HCT116 (cell line): ENCODE measurements at regions not wholly inside any gene's neighbourhood (a gene's known extent, or its start where the extent isn't known, plus 50 kb on each side); places are given as distances from the start of the nearest gene placed in this dataset.

Source experiments
- ATAC-seq: fragments of 200-7000 bp; cut with Tn5 transposase; 2 replicates; pipeline ENCODE4 v1.9.1; 2020; ENCODE audit warnings: mild to moderate bottlenecking, moderate library complexity
- BruUV-seq: library from RNA; stranded (reverse); fragments of 400-500 nt; replicated peaks from 2 replicates; lab custom pipeline; 2021; lab: Mats Ljungman, UMichigan
- CTCF ChIA-PET: fragments of 300-600 bp; sonication (Branson Sonifier 250); formaldehyde crosslinking; loops from one replicate; lab custom pipeline; 2021; ENCODE audit warnings: antibody characterized with exemption; lab: Charles Lee
- POLR2A ChIA-PET: fragments of 300-600, 350-600 bp; sonication (Branson Sonifier 250); formaldehyde crosslinking; loops from one replicate; lab custom pipeline; 2021; ENCODE audit warnings: antibody characterized with exemption; lab: Charles Lee
- RAD21 ChIA-PET, 2 experiments: fragments of 300-600 bp; sonication (Branson Sonifier 250); formaldehyde crosslinking; loops; one replicate each; lab custom pipeline; 2023; ENCODE audit warnings: low total read pairs in 2 of 2; ENCODE audit not compliant: uncharacterized antibody in 2 of 2, unreplicated experiment in 2 of 2, low non-redundant PET in 1 of 2; lab: Charles Lee
- DNase-seq: peaks from one replicate; pipeline ENCODE4 v3.0.0-alpha.2; 2010; ENCODE audit warnings: low read depth, low spot score
- H2AFZ ChIP-seq: fragments of 200-600 bp; shearing (Covaris generic), sonication (generic); 2 replicates; pipeline ENCODE4 v1.6.1; 2017; ENCODE audit warnings: low read depth, mixed run types, mixed read lengths, antibody characterized with exemption, low read length; ENCODE audit not compliant: poor library complexity, severe bottlenecking
- H3K27ac ChIP-seq: 2 replicates; pipeline ENCODE4 v1.5.1; 2012; ENCODE audit warnings: low read depth, low read length
- H3K27me3 ChIP-seq: fragments of 200-600 bp; sonication (generic); 2 replicates; pipeline ENCODE4 v1.6.1; 2016; ENCODE audit warnings: mixed run types, low read length, mixed read lengths; ENCODE audit not compliant: insufficient read depth
- H3K36me3 ChIP-seq, 2 experiments: fragments of 200-500 bp in 1 of 2; fragments of 200-600 bp in 1 of 2; sonication (Bioruptor generic) in 1 of 2; sonication (generic) in 1 of 2; 2 replicates each; pipeline versions ENCODE4 v1.5.1 to v1.6.1; 2014 to 2016; ENCODE audit warnings: low read length in 2 of 2, inconsistent platforms in 1 of 2, mixed read lengths in 1 of 2, mixed run types in 1 of 2; ENCODE audit not compliant: insufficient read depth in 2 of 2, control insufficient read depth in 1 of 2
- H3K4me1 ChIP-seq, 2 experiments: fragments of 200-600 bp in 1 of 2; sonication (generic) in 1 of 2; 2 replicates each; pipeline versions ENCODE4 v1.5.1 to v1.6.1; 2012 to 2017; ENCODE audit warnings: low read length in 2 of 2, inconsistent platforms in 1 of 2, mild to moderate bottlenecking in 1 of 2, mixed read lengths in 1 of 2, mixed run types in 1 of 2, moderate library complexity in 1 of 2; ENCODE audit not compliant: insufficient read depth in 2 of 2, control insufficient read depth in 1 of 2
- H3K4me2 ChIP-seq: fragments of 200-600 bp; sonication (generic); 2 replicates; pipeline ENCODE4 v1.6.1; 2017; ENCODE audit warnings: mixed run types, low read length, mixed read lengths
- H3K4me3 ChIP-seq, 2 experiments: fragments of 200-600 bp in 1 of 2; sonication (generic) in 1 of 2; replicated peaks in 1 of 2; 2 replicates each; pipeline ENCODE4 v1.5.1; 2011 to 2016; ENCODE audit warnings: low read length in 2 of 2, control low read depth in 1 of 2, low read depth in 1 of 2, mild to moderate bottlenecking in 1 of 2, mixed read lengths in 1 of 2, mixed run types in 1 of 2
- H3K79me2 ChIP-seq: fragments of 200-600 bp; sonication (generic); 2 replicates; pipeline ENCODE4 v1.6.1; 2017; ENCODE audit warnings: mild to moderate bottlenecking, mixed run types, low read length, moderate library complexity, mixed read lengths; ENCODE audit not compliant: insufficient read depth
- H3K9ac ChIP-seq: fragments of 200-600 bp; sonication (generic); 2 replicates; pipeline ENCODE4 v1.6.1; 2016; ENCODE audit warnings: low read length, mixed read lengths
- H3K9me2 ChIP-seq: fragments of 200-600 bp; sonication (generic), shearing (Covaris generic); 2 replicates; pipeline ENCODE4 v1.6.1; 2017; ENCODE audit warnings: mixed run types, mild to moderate bottlenecking, moderate library complexity; ENCODE audit not compliant: insufficient read depth
- H3K9me3 ChIP-seq, 2 experiments: fragments of 200-500 bp in 1 of 2; fragments of 200-600 bp in 1 of 2; sonication (Bioruptor generic) in 1 of 2; sonication (generic) in 1 of 2; 2 replicates each; pipeline ENCODE4 v1.6.1; 2014 to 2017; ENCODE audit warnings: low read length in 2 of 2, mixed read lengths in 2 of 2, inconsistent platforms in 1 of 2, low read depth in 1 of 2, mild to moderate bottlenecking in 1 of 2, mixed run types in 1 of 2, moderate library complexity in 1 of 2; ENCODE audit not compliant: control insufficient read depth in 1 of 2, insufficient read depth in 1 of 2
- H4K20me1 ChIP-seq: fragments of 200-600 bp; sonication (generic), shearing (Covaris generic); 2 replicates; pipeline ENCODE4 v1.6.1; 2017; ENCODE audit warnings: mixed run types, mild to moderate bottlenecking, moderate library complexity; ENCODE audit not compliant: insufficient read depth
- CBX3 ChIP-seq: IDR thresholded peaks from 2 replicates; pipeline ENCODE4 v1.6.1; 2012; ENCODE audit warnings: low read depth
- CEBPB ChIP-seq: IDR thresholded peaks from 2 replicates; pipeline ENCODE4 v1.6.1; 2012; ENCODE audit warnings: low read depth
- ELF1 ChIP-seq: IDR thresholded peaks from 2 replicates; pipeline ENCODE4 v1.6.1; 2012; ENCODE audit warnings: low read depth, borderline replicate concordance
- EZH2 ChIP-seq: fragments of 200-600 bp; sonication (generic); IDR thresholded peaks from 2 replicates; pipeline ENCODE4 v1.6.1; 2017; ENCODE audit warnings: antibody characterized with exemption, mixed run types
- EZH2phosphoT487 ChIP-seq: fragments of 200-600 bp; IDR thresholded peaks from 2 replicates; pipeline ENCODE4 v1.6.1; 2018; ENCODE audit warnings: antibody characterized with exemption, borderline replicate concordance
- FOSL1 ChIP-seq: IDR thresholded peaks from 2 replicates; pipeline ENCODE4 v1.6.1; 2012; ENCODE audit warnings: low read depth
- JUND ChIP-seq: IDR thresholded peaks from 2 replicates; pipeline ENCODE4 v1.6.1; 2012
- MAX ChIP-seq: IDR thresholded peaks from 2 replicates; pipeline ENCODE4 v1.6.1; 2012
- POLR2A ChIP-seq: IDR thresholded peaks from 2 replicates; pipeline ENCODE4 v1.7.0; 2011; ENCODE audit warnings: borderline replicate concordance; ENCODE audit not compliant: insufficient read depth, insufficient read length; ENCODE audit errors: extremely low read depth
- POLR2AphosphoS5 ChIP-seq: IDR thresholded peaks from 2 replicates; pipeline ENCODE4 v1.6.1; 2011; ENCODE audit warnings: mild to moderate bottlenecking, low read depth, low read length, moderate library complexity
- RAD21 ChIP-seq: IDR thresholded peaks from 2 replicates; pipeline ENCODE4 v1.6.1; 2012; ENCODE audit warnings: low read depth, mild to moderate bottlenecking
- REST ChIP-seq: IDR thresholded peaks from 2 replicates; pipeline ENCODE4 v1.6.1; 2012; ENCODE audit warnings: low read depth
- SP1 ChIP-seq: IDR thresholded peaks from 2 replicates; pipeline ENCODE4 v1.6.1; 2012; ENCODE audit warnings: low read depth
- SRF ChIP-seq: IDR thresholded peaks from 2 replicates; pipeline ENCODE4 v1.6.1; 2012; ENCODE audit warnings: low read depth
- YY1 ChIP-seq: IDR thresholded peaks from 2 replicates; pipeline ENCODE4 v1.6.1; 2011; ENCODE audit warnings: low read length, low read depth, moderate library complexity, mild to moderate bottlenecking; ENCODE audit not compliant: insufficient replicate concordance; ENCODE audit errors: extremely low read depth
- ZFX ChIP-seq: fragments of 450-650 bp; IDR thresholded peaks from 2 replicates; pipeline ENCODE4 v1.6.1; 2017
- intact Hi-C: fragments of 100-400 bp; cut with micrococcal nuclease; formaldehyde crosslinking; loops from 2 replicates; pipeline ENCODE4 v1.10.0; 2022
- TF ChIP-seq, protein P1 (sequence below), 3 experiments: fragments of 200-600 bp in 1 of 3; sonication (generic) in 1 of 3; IDR thresholded peaks in 2 of 3; conservative IDR thresholded peaks in 1 of 3; 2 replicates each; pipeline ENCODE4 v1.5.1; 2012 to 2017; ENCODE audit warnings: low read depth in 2 of 3, low read length in 2 of 3, antibody characterized with exemption in 1 of 3, borderline replicate concordance in 1 of 3, control low read depth in 1 of 3, mild to moderate bottlenecking in 1 of 3, mixed read lengths in 1 of 3, mixed run types in 1 of 3, moderate library complexity in 1 of 3; ENCODE audit not compliant: insufficient read depth in 1 of 3

DNA sequence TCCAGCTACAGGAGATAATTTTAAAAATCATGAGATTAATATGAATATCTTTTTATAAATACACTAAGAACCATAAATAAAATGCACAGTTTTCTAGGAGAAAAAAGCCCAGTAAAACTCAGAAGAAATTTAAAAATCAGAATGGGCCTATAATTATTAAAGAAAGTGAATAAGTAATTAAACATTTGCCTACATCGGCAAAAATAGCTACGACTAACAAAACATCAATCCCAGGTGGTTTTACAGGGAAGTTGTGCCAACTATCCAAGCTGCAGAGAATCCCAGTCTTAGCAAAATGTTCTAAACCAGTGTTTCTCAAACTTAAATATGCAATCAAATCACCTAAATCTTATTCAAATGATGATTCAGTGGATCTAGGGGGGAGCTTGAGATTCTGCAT lies 180.0 kb downstream of the TRIM29 start:
- H2AFZ ChIP-seq, result no peak overlapping the region
- RAD21 ChIA-PET, result no interaction called here
- H3K27ac ChIP-seq, result no peak overlapping the region
- CTCF ChIA-PET, result interaction anchor here (0.9 kb wide), 1 partner anchor 16 kb away, joined by 3 read pairs; no protein-coding TSS in a partner anchor
- H3K4me1 ChIP-seq, result no peaks in the 10 kb centered on the region
- H3K9me2 ChIP-seq, result no peaks in the 10 kb centered on the region
- no peaks in the 10 kb centered on the region for H4K20me1 ChIP-seq
- intact Hi-C loops, result no loop called here
- peaks cover 51% of the 10 kb centered on the region for H3K27me3 ChIP-seq
- no peaks in the 10 kb centered on the region for H3K9me3 ChIP-seq
- no peaks in the 10 kb centered on the region for H3K79me2 ChIP-seq
- no peak for TF ChIP-seq POLR2AphosphoS5
- no peak for TF ChIP-seq CBX3
- TF ChIP-seq POLR2A, result no peak
- no peak for TF ChIP-seq JUND
- no peak for TF ChIP-seq EZH2
- TF ChIP-seq YY1, result no peak
- TF ChIP-seq MAX, result no peak
- DNase-seq (no peak), ATAC-seq (no peak)
- no peak overlapping the region for H3K9ac ChIP-seq
- POLR2A ChIA-PET, result no interaction called here
- no peak overlapping the region for H3K4me3 ChIP-seq
- no peak overlapping the region for H3K4me2 ChIP-seq
- BruUV-seq, result no TSS peak
- H3K36me3 ChIP-seq, result no peaks in the 10 kb centered on the region

GRCh38 chr11:119952441-119952840 lies 185.5 kb downstream of the TRIM29 start:
- CTCF ChIA-PET, result interaction anchor here (1.6 kb wide), 1 partner anchor 12 kb away, joined by 3 read pairs; no protein-coding TSS in a partner anchor
- H3K4me3 ChIP-seq, result no peak overlapping the region

More at GRCh38 chr11:119952441-119952840, 185.5 kb downstream of the TRIM29 start:
- Histone ChIP-seq H3K9me2 (no peaks in the 10 kb centered on the region), H3K9ac (no peak overlapping the region), H4K20me1 (no peaks in the 10 kb centered on the region), H3K36me3 (no peaks in the 10 kb centered on the region), H3K4me1 (no peaks in the 10 kb centered on the region), H3K27ac (no peak overlapping the region), H2AFZ (no peak overlapping the region), H3K9me3 (no peaks in the 10 kb centered on the region), H3K79me2 (no peaks in the 10 kb centered on the region), H3K4me2 (no peak overlapping the region), H3K27me3 (peaks cover 27% of the 10 kb centered on the region)
- DNase-seq (no peak), ATAC-seq (no peak)
- BruUV-seq, result no TSS peak
- intact Hi-C loops, result no loop called here
- POLR2A ChIA-PET, result no interaction called here
- TF ChIP-seq EZH2 (no peak), FOSL1 (no peak), RAD21 (no peak), ELF1 (no peak), CBX3 (no peak), SP1 (no peak), YY1 (no peak), ZFX (no peak), EZH2phosphoT487 (no peak), SRF (no peak), CEBPB (no peak), REST (no peak), POLR2AphosphoS5 (no peak)
- TF ChIP-seq, protein P1, sequence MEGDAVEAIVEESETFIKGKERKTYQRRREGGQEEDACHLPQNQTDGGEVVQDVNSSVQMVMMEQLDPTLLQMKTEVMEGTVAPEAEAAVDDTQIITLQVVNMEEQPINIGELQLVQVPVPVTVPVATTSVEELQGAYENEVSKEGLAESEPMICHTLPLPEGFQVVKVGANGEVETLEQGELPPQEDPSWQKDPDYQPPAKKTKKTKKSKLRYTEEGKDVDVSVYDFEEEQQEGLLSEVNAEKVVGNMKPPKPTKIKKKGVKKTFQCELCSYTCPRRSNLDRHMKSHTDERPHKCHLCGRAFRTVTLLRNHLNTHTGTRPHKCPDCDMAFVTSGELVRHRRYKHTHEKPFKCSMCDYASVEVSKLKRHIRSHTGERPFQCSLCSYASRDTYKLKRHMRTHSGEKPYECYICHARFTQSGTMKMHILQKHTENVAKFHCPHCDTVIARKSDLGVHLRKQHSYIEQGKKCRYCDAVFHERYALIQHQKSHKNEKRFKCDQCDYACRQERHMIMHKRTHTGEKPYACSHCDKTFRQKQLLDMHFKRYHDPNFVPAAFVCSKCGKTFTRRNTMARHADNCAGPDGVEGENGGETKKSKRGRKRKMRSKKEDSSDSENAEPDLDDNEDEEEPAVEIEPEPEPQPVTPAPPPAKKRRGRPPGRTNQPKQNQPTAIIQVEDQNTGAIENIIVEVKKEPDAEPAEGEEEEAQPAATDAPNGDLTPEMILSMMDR (IDR thresholded peaks at IDR 0.05 in 2 of 3, conservative IDR thresholded peaks at IDR 0.05 in 1 of 3; ENCODE audit: borderline replicate concordance in 1 of 3, insufficient read depth in 1 of 3, low read depth in 2 of 3, low read length in 2 of 3), result no peak
- RAD21 ChIA-PET, result interaction anchor here in 1 of 2 experiments (0.6 kb wide), 1 partner anchor 309 kb away, joined by 3 read pairs; no protein-coding TSS in a partner anchor
